IPS-18a (cell line): ENCODE measurements at regions not wholly inside any gene's neighbourhood (a gene's known extent, or its start where the extent isn't known, plus 50 kb on each side); places are given as distances from the start of the nearest gene placed in this dataset.

Source experiments
- H3K27ac ChIP-seq: one replicate; pipeline ENCODE4 v1.5.1; 2013; ENCODE audit warnings: low read length
- H3K27me3 ChIP-seq: one replicate; pipeline ENCODE4 v1.6.1; 2013; ENCODE audit warnings: mild to moderate bottlenecking, low read length; ENCODE audit not compliant: control insufficient read depth, insufficient read depth
- H3K36me3 ChIP-seq: one replicate; pipeline ENCODE4 v1.6.1; 2013; ENCODE audit warnings: low read depth, low read length; ENCODE audit not compliant: control insufficient read depth
- H3K4me1 ChIP-seq: one replicate; pipeline ENCODE4 v1.6.1; 2013; ENCODE audit warnings: low read depth, low read length; ENCODE audit not compliant: control insufficient read depth
- H3K4me3 ChIP-seq: one replicate; pipeline ENCODE4 v1.5.1; 2013; ENCODE audit warnings: low read length
- H3K9ac ChIP-seq: one replicate; pipeline ENCODE4 v1.6.1; 2013; ENCODE audit warnings: mild to moderate bottlenecking, low read length, moderate library complexity
- H3K9me3 ChIP-seq: one replicate; pipeline ENCODE4 v1.6.1; 2013; ENCODE audit warnings: low read depth, low read length; ENCODE audit not compliant: control insufficient read depth

GRCh38 chr5:21672911-21673310, 1180.2 kb downstream of the CDH12 start:
- Histone ChIP-seq H3K27me3 (no peaks in the 10 kb centered on the region), H3K36me3 (no peaks in the 10 kb centered on the region), H3K9ac (no peak overlapping the region), H3K9me3 (no peaks in the 10 kb centered on the region), H3K27ac (no peak overlapping the region), H3K4me1 (no peaks in the 10 kb centered on the region), H3K4me3 (no peak overlapping the region)

DNA sequence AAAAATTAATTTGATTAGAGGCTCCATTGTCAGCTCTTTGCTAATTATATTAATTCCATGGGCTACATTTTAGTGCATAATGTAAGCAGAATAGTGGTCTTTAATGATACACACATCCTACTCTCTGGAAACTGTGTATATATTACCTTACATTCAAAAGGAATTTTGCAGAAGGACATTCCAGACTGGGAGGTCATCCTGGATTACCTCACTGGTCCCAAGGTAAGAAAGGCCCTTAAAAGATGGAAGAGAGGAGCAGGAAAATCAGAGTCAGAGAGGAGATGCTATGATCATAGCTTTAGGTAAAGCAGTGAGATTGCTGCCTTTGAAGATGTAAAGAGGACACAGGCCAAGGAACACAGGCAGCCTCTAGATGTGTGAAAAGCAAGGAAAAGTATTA, 1180.8 kb downstream of the CDH12 start:
- Histone ChIP-seq H3K9me3 (no peaks in the 10 kb centered on the region), H3K4me1 (no peaks in the 10 kb centered on the region), H3K36me3 (no peaks in the 10 kb centered on the region), H3K4me3 (no peak overlapping the region), H3K9ac (no peak overlapping the region), H3K27me3 (no peaks in the 10 kb centered on the region), H3K27ac (no peak overlapping the region)

DNA sequence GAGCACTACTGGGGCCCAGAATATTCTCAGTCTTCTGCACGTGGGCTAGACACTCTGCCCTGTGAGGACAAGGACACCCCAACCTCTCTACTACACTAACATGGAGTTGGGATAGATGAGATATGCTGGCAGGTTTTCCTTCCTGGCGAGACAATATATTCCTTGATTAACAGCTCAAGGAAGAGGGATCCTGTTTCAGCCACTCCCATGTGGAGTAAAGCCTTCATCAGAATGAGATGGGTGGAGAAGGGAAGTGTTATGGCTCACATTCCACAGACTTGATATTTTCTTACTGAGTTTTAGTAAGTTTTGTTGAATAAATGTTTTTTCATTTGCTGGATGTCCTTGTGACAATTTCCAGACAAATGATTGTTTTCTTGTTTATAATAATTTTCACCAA, 1187.6 kb downstream of the CDH12 start:
- H3K27me3 ChIP-seq: no peaks in the 10 kb centered on the region
- no peaks in the 10 kb centered on the region for H3K9me3 ChIP-seq
- no peak overlapping the region for H3K9ac ChIP-seq
- H3K27ac ChIP-seq: no peak overlapping the region
- H3K4me1 ChIP-seq: no peaks in the 10 kb centered on the region
- no peaks in the 10 kb centered on the region for H3K36me3 ChIP-seq
- no peak overlapping the region for H3K4me3 ChIP-seq

DNA sequence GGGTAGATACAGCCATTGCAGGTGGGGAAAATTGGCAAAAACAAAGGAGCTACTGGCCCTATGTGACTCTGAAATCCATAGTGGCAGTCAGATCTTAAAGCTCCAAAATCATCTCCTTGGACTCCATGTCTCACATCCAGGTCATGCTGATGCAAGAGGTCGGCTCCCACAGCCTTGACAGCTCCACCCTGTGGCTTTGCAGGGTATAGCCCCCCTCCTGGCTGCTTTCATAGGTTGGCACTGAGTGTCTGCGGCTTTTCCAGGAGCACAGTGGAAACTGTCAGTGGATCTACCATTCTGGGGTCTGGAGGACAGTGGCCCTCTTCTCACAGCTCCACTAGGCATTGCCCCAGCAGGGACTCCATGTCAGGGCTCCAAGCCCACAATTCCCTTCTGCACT, 1190.1 kb downstream of the CDH12 start:
- no peak overlapping the region for H3K4me3 ChIP-seq
- no peaks in the 10 kb centered on the region for H3K4me1 ChIP-seq
- H3K36me3 ChIP-seq: no peaks in the 10 kb centered on the region
- no peaks in the 10 kb centered on the region for H3K9me3 ChIP-seq
- H3K27ac ChIP-seq: no peak overlapping the region
- H3K9ac ChIP-seq: no peak overlapping the region
- H3K27me3 ChIP-seq: no peaks in the 10 kb centered on the region

- Histone ChIP-seq H3K27me3 (no peaks in the 10 kb centered on the region), H3K9ac (no peak overlapping the region), H3K4me1 (no peaks in the 10 kb centered on the region), H3K9me3 (no peaks in the 10 kb centered on the region), H3K4me3 (no peak overlapping the region), H3K36me3 (no peaks in the 10 kb centered on the region), H3K27ac (no peak overlapping the region)
Measured at GRCh38 chr5:21661184-21661583, 1192.0 kb downstream of the CDH12 start.

DNA sequence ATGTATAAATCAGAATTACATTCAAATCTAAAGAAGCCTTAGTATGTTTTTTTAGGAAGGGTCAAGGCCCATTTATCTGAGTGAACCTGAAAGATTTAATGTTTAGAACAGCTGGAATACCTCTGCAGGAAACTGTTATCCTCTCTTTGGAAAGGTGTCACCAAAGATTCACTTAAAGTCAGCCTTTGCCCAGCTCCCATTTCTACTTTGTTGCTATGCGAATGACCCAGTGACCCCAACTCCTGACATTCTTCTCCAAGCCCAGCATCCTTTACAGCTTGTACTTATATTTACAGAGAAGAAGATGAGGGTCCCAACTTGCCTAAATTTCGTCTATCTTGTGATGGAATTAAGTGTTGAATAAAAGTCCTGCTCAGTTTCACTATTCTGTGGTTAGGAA, 1198.6 kb downstream of the CDH12 start:
- Histone ChIP-seq H3K4me3 (no peak overlapping the region), H3K27me3 (no peaks in the 10 kb centered on the region), H3K9ac (no peak overlapping the region), H3K4me1 (no peaks in the 10 kb centered on the region), H3K9me3 (no peaks in the 10 kb centered on the region), H3K27ac (no peak overlapping the region), H3K36me3 (no peaks in the 10 kb centered on the region)

- Histone ChIP-seq H3K4me1 (no peaks in the 10 kb centered on the region), H3K27me3 (no peaks in the 10 kb centered on the region), H3K36me3 (no peaks in the 10 kb centered on the region), H3K9me3 (no peaks in the 10 kb centered on the region), H3K4me3 (no peak overlapping the region), H3K9ac (no peak overlapping the region), H3K27ac (no peak overlapping the region)
Measured at GRCh38 chr5:21649969-21650368, 1203.2 kb downstream of the CDH12 start.

GRCh38 chr5:21646469-21646868, 1206.7 kb downstream of the CDH12 start:
- Histone ChIP-seq H3K4me1 (no peaks in the 10 kb centered on the region), H3K4me3 (no peak overlapping the region), H3K27me3 (no peaks in the 10 kb centered on the region), H3K36me3 (no peaks in the 10 kb centered on the region), H3K9me3 (no peaks in the 10 kb centered on the region), H3K27ac (no peak overlapping the region), H3K9ac (no peak overlapping the region)

DNA sequence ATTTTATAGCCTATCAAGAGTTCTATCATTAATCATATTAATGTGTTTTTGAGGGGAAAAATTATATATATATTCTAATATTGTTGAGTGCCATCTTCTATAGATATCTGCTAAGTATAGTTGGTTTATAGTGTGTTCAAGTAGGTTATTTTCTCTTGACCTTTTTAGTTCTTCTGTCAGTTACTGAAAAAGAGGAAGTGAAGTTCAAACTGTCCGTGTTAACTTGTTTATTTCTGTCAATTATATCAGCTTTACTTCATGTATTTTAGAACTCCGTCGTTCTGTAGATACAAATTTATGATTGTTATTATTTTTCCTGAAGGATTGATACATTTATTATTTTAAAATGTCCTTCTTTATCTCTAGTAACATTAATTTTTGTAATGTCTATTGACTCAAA, 1209.1 kb downstream of the CDH12 start:
- Histone ChIP-seq H3K4me3 (no peak overlapping the region), H3K4me1 (no peaks in the 10 kb centered on the region), H3K9me3 (no peaks in the 10 kb centered on the region), H3K27me3 (no peaks in the 10 kb centered on the region), H3K9ac (no peak overlapping the region), H3K27ac (no peak overlapping the region), H3K36me3 (no peaks in the 10 kb centered on the region)

- Histone ChIP-seq H3K27me3 (no peaks in the 10 kb centered on the region), H3K4me1 (no peaks in the 10 kb centered on the region), H3K4me3 (no peak overlapping the region), H3K9me3 (no peaks in the 10 kb centered on the region), H3K27ac (no peak overlapping the region), H3K36me3 (no peaks in the 10 kb centered on the region), H3K9ac (no peak overlapping the region)
Measured at GRCh38 chr5:21642312-21642711, 1210.8 kb downstream of the CDH12 start.

DNA sequence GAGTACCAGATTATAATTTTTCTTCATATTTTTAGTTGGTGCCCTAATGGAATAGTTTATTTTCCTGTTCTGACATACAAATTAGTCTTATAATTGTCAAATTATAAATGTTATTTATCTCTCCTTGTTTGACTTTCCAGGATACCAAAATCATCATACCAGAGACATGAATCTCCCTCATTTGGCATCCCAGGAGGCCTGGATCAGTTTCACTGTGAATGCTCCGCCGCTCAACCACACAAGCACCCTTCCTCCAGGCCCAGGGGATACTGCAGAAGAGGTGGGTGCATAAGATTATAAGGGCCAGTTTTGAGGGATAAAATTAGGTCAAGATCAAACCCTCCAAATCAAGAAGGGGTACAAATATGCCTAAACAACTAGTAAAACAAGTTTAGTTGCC, 1229.3 kb downstream of the CDH12 start:
- Histone ChIP-seq H3K4me3 (no peak overlapping the region), H3K4me1 (peaks cover 10% of the 10 kb centered on the region), H3K36me3 (no peaks in the 10 kb centered on the region), H3K27ac (no peak overlapping the region), H3K9me3 (no peaks in the 10 kb centered on the region), H3K9ac (no peak overlapping the region), H3K27me3 (no peaks in the 10 kb centered on the region)

DNA sequence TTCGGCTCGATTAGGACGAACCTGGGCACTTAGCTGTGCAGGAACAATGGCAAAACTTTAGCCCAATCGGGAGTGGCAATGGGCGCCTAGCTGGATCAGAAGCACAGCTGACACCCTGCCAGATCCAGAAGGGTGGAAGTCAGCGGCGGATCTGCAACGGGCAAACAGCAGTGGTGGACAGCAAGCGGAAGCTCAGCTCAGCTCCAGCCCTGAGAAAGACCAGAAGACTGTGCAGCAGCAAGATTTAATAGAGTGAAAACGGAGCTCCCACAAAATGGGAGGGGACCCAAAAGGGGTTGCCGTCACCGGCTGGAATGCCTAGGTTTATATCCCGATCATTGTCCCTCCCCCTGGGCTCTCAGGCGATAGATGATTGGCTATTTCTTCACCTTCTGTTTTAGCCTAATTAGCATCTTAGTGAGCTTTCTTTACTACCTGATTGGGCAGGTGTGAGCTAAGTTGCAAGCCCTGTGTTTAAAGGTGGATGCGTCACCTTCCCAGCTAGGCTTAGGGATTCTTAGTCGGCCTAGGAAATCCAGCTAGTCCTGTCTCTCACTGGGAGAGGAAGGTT, 1237.9 kb downstream of the CDH12 start:
- H3K4me3 ChIP-seq: no peak overlapping the region
- no peak overlapping the region for H3K27ac ChIP-seq
- no peaks in the 10 kb centered on the region for H3K36me3 ChIP-seq
- H3K4me1 ChIP-seq: peaks cover 44% of the 10 kb centered on the region
- no peaks in the 10 kb centered on the region for H3K27me3 ChIP-seq
- no peak overlapping the region for H3K9ac ChIP-seq
- H3K9me3 ChIP-seq: no peaks in the 10 kb centered on the region
